GM10266 (cell line): ENCODE measurements at regions not wholly inside any gene's neighbourhood (a gene's known extent, or its start where the extent isn't known, plus 50 kb on each side); places are given as distances from the start of the nearest gene placed in this dataset.
"Not testable (repeated sequence)": the region's sequence is repeated elsewhere in the genome, so short reads cannot be mapped to it uniquely, and the experiment has no call there.

Source experiments
- DNase-seq: peaks from one replicate; pipeline ENCODE4 v3.0.0; 2012; ENCODE audit errors: extremely low spot score
- TF ChIP-seq, protein P1 (sequence below): IDR thresholded peaks from 2 replicates; pipeline ENCODE4 v1.5.1; 2012; ENCODE audit warnings: mild to moderate bottlenecking, low read depth; ENCODE audit not compliant: control insufficient read depth, insufficient read depth; ENCODE audit errors: missing control alignments

DNA sequence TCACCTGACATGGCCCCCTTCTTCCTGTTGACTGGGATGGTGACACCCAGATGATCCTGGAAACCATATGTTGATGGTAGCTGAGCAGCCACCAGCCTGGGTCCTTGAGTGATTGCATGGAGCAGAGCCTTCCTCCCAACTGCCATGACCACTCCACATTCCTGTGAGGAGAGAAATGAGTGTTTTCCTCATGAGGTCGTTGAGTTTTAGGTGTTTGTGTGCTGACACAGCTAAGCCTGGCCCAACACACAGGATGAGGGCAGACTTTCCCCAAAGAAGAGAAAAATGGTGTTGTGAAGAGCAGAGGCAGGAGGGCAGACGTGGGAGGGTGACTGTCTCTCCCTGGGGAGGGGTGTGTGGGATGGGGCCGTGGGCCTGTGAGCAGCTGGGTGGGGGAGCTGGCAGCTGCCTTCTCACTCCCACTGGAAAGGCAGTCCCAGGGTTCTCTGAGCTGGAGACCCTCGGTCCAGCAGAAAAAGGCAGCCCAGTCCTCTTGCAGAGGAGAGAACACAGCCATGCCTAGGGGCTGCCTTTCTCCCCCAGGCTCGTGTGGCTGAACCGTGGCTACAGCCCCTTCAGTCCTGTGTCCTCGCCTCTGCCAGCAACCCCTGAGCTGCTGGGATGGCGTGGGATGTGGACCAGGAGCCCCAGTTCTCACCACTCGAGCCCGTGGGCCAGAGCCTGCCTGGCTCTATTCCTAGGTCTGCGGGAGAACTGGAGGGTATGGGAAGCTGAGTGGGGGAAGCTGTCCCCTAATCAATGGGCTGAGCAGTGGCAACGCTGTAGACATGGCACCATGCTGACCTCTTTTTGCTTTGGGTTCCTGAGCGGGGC is 257.0 kb downstream of the ADGRD1 start:
- DNase-seq: no peak
- TF ChIP-seq, protein P1, sequence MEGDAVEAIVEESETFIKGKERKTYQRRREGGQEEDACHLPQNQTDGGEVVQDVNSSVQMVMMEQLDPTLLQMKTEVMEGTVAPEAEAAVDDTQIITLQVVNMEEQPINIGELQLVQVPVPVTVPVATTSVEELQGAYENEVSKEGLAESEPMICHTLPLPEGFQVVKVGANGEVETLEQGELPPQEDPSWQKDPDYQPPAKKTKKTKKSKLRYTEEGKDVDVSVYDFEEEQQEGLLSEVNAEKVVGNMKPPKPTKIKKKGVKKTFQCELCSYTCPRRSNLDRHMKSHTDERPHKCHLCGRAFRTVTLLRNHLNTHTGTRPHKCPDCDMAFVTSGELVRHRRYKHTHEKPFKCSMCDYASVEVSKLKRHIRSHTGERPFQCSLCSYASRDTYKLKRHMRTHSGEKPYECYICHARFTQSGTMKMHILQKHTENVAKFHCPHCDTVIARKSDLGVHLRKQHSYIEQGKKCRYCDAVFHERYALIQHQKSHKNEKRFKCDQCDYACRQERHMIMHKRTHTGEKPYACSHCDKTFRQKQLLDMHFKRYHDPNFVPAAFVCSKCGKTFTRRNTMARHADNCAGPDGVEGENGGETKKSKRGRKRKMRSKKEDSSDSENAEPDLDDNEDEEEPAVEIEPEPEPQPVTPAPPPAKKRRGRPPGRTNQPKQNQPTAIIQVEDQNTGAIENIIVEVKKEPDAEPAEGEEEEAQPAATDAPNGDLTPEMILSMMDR: no peak

DNA sequence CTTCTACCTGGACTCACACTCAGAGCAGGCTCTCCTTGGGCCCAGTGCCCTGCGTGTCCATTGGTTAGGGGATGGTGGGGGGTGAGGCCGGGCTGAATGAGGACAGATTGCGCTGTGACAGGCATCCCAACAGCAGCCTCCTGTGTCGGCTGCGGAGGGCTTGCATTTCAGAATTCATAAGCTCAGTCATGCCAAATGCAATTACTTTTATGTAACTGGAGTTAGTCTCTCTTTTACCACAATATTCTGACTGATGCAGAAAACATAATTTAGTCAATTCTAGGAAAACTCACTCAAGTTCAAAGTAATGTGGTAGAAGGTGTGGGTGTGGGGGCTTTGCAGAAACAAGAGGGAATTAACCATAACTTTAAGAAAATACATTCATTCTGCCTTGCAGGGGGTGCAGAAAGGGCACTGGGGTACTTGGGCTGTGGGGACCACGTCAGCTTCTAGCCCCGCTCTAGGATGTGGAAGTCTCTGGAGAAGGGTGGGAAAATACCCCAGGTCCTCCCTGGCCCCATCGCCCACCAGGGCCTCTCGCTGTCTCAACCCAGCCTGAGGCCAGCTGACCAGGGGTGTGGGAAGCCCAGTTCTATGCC is 257.7 kb downstream of the ADGRD1 start:
- TF ChIP-seq, protein P1: no peak
- no peak for DNase-seq

DNA sequence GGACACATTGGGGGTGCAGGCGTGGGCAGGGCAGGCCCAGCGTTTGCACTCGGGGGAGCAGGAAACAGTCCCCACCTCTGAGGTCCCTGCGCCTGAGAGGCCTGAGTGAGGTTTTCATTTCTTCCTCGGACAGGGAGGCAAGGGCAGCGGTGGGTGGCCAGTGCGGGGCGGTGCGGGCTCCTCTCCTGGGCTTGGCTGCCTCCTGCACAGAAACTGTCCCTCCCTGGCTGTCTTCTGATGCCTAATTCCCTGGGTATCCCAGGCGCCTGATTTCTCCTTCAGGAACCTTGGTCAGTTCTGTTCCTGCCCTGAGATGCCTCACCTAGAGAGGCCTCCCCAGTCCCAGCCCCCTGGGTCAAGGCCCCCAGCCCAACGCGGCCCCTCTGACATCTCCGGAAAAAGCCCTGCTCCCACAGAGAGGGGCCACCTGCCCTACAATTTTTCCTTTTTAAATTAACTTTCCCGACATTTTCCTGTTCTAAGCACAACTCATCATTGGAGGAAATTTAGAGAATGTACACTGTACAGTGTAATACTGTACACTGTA is 260.3 kb downstream of the ADGRD1 start:
- DNase-seq: no peak
- TF ChIP-seq, protein P1: no peak

DNA sequence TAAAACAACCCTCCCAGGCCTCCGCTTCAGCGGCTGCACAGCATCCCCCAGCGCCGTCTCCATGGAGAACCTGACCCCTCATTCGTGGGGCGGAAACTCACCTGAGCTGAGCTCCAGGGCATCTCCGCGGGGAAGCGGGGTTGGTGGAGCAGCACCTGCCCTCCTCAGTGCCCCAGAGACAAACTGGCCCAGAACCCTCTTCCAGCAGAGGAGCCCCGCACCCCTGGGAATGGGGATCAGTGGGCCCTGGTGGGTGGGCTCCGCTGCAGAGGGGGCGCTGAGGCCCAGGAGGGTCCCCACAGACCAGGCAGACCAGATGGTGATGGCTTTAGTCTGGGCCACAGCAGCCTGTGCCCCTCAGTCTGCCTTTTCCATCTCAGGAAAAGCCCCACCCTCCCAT is 261.2 kb downstream of the ADGRD1 start:
- not testable (repeated sequence) for DNase-seq

DNA sequence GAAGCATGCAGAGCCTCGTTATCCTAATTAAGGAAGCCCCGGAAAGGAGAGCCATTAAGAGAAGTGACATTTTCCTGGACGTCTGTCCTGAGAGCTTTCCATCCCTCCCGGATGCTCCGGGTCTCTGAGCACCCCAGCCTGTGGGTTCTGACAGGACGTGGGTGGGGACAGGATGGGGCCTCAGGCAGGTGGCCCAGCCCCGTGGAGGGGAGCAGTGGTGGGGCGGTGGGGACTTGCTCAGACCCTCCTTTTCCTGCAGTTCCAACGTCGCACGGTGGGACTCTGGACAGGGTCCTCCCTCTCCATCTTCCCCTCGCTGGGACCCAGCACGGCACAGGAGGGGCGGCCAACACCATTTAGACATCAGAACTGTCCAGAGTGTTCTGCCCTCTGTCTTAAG is 262.9 kb downstream of the ADGRD1 start:
- DNase-seq: not testable (repeated sequence)

DNA sequence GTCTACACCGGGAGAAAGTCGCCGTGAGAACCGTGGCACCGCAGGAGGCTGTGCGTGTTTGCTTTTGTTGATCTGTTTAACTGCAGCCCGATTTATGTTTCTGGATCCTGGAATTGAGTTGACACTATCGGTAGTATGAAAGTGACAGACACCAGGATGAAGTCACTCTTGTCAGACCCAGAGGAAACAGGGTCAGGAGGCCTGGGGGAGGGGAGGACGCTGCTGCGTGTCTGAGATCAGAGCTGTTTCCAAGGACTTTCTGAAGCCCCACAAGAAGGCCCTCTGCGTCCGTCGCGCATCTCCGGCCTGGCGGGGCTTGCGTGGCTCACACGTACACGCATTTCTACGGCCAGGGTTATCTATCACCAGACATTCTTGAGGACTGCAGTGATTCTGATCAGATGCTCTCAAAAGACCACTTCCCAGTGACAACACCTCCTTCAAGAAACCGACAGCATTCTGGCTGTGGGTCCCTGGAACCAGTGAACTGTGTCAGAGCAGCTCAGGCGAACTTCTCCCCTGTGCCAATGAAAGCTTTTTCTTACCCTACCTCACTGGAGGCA is 263.4 kb downstream of the ADGRD1 start:
- TF ChIP-seq, protein P1: no peak
- no peak for DNase-seq

DNA sequence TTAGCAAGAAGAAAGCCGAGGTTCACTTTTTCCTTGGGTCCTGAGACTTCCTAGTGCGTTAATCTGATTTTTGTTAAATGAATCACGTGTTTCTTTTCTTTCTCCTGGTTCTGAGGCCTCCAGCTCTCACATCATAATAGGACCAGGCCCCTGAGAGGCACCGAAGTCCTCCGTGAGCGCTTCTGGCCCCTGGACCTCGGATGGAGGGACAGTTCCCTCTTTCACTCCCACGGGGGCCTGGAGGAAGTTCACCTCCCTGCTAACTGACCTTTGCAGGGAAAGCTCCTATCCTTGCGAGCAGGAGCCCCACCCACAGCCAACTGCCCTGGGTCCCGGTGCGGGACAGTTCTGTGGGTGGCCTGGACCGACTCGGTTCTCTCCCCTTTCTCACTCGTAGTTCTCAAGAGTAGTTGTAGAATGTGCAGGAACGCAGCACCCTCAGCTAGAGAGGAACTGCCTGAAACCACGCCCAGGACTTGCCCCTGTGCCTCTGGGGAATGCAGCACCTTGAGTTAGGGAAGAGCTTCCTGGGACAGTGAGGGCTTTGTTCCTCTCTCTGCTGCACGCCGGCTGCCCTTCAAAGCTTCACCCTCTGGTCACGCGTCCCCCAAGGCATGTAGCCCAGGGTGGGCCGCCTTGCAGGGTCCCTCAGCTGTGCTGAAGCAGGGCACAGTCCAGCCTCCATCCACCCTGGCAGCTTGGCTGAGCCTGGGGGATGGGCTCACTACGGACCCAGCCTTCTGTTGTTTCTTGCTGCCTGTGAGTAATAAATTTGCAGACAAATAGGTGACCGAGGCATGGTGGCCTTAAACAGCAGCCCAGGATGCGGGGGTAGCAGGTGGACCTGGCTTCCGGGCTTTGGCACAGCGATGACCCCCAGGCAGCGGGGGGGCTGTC is 264.6 kb downstream of the ADGRD1 start:
- DNase-seq: no peak
- TF ChIP-seq, protein P1: no peak
